Common myeloid progenitor, CD34-positive (primary cell): ENCODE measurements at regions not wholly inside any gene's neighbourhood (a gene's known extent, or its start where the extent isn't known, plus 50 kb on each side); places are given as distances from the start of the nearest gene placed in this dataset.

ENCODE experiments used
- CTCF ChIA-PET: fragments of 350-600 bp; sonication (Branson Sonifier 250); formaldehyde crosslinking; loops from one replicate; lab custom pipeline; 2021; ENCODE audit warnings: antibody characterized with exemption; lab: Charles Lee
- POLR2A ChIA-PET: fragments of 350-600 bp; sonication (Branson Sonifier 250); formaldehyde crosslinking; loops from one replicate; lab custom pipeline; 2021; ENCODE audit warnings: antibody characterized with exemption; lab: Charles Lee
- DNase-seq, 3 donors: peaks; one replicate each; pipeline versions ENCODE4 v3.0.0 to v3.0.0-alpha.2; 2013
- H3K27ac ChIP-seq, 2 experiments: 1 replicate in 1 of 2; 2 replicates in 1 of 2; pipeline ENCODE4 v1.7.0; 2013; ENCODE audit warnings: inconsistent platforms in 2 of 2, low read length in 2 of 2, mild to moderate bottlenecking in 2 of 2, low read depth in 1 of 2, moderate library complexity in 1 of 2; ENCODE audit not compliant: severe bottlenecking in 2 of 2, insufficient read depth in 1 of 2, poor library complexity in 1 of 2
- H3K27me3 ChIP-seq, 5 experiments: replicated peaks in 2 of 5; 1 replicate in 3 of 5; 2 replicates in 2 of 5; pipeline versions ENCODE4 v1.6.1 to v1.7.0; 2013; ENCODE audit warnings: low read length in 4 of 5, mild to moderate bottlenecking in 2 of 5, moderate library complexity in 2 of 5, inconsistent platforms in 1 of 5; ENCODE audit not compliant: insufficient read depth in 5 of 5, control insufficient read depth in 4 of 5
- H3K36me3 ChIP-seq, 4 experiments: 1 replicate in 2 of 4; 2 replicates in 2 of 4; pipeline versions ENCODE4 v1.6.1 to v1.7.0; 2013; ENCODE audit warnings: low read length in 3 of 4, control low read depth in 1 of 4, mild to moderate bottlenecking in 1 of 4; ENCODE audit not compliant: control insufficient read depth in 4 of 4, insufficient read depth in 4 of 4
- H3K4me1 ChIP-seq, 4 experiments: 1 replicate in 3 of 4; 2 replicates in 1 of 4; pipeline versions ENCODE4 v1.6.1 to v1.7.1; 2013; ENCODE audit warnings: low read length in 3 of 4, mild to moderate bottlenecking in 3 of 4, control low read depth in 1 of 4, inconsistent platforms in 1 of 4, moderate library complexity in 1 of 4; ENCODE audit not compliant: control insufficient read depth in 4 of 4, insufficient read depth in 4 of 4; ENCODE audit errors: control extremely low read depth in 1 of 4
- H3K4me3 ChIP-seq, 7 experiments: 1 replicate in 4 of 7; 2 replicates in 3 of 7; pipeline versions ENCODE4 v1.5.1 to v1.7.0; 2013; ENCODE audit warnings: mild to moderate bottlenecking in 7 of 7, low read length in 6 of 7, moderate library complexity in 6 of 7, inconsistent platforms in 2 of 7, low read depth in 2 of 7, control low read depth in 1 of 7; ENCODE audit not compliant: insufficient read depth in 4 of 7, control insufficient read depth in 1 of 7; ENCODE audit errors: extremely low read depth in 1 of 7
- H3K9me3 ChIP-seq, 5 experiments: 1 replicate in 4 of 5; 2 replicates in 1 of 5; pipeline versions ENCODE4 v1.6.1 to v1.7.1; 2013; ENCODE audit warnings: low read length in 4 of 5, mild to moderate bottlenecking in 2 of 5, inconsistent platforms in 1 of 5, low read depth in 1 of 5, moderate library complexity in 1 of 5; ENCODE audit not compliant: control insufficient read depth in 4 of 5, insufficient read depth in 2 of 5; ENCODE audit errors: control extremely low read depth in 1 of 5
- WGBS: methylation state at CpG from one replicate; pipeline ENCODE4 v1.1.5; 2013; ENCODE audit not compliant: insufficient coverage; 5-methylcytosine and 5-hydroxymethylcytosine counted together

- 100% methylated on average over 2 of the region's 2 CpGs for WGBS
- ChIA-PET POLR2A (no interaction called here), CTCF (interaction anchor here (1.9 kb wide), 1 partner anchor 9 kb away, joined by 4 read pairs; no protein-coding TSS in a partner anchor)
Observed at GRCh38 chr2:217372794-217373193, 512.9 kb upstream of the TNP1 start.

GRCh38 chr2:217371781-217372213 lies 511.9 kb upstream of the TNP1 start:
- no peak for DNase-seq
- no peaks in the 10 kb centered on the region for H3K36me3 ChIP-seq
- H3K4me1 ChIP-seq = peaks cover 6 to 9% (median 8%) of the 10 kb centered on the region in 4 experiments
- POLR2A ChIA-PET = no interaction called here
- no peaks in the 10 kb centered on the region for H3K27me3 ChIP-seq
- WGBS = 94% methylated on average over 7 of the region's 9 CpGs
- H3K27ac ChIP-seq = no peak overlapping the region
- H3K4me3 ChIP-seq = no peak overlapping the region
- H3K9me3 ChIP-seq = no peaks in the 10 kb centered on the region
- CTCF ChIA-PET = interaction anchor here (0.8 kb wide), 1 partner anchor 9 kb away, joined by 5 read pairs; no protein-coding TSS in a partner anchor

More at GRCh38 chr2:217372794-217373193, 512.9 kb upstream of the TNP1 start:
- Histone ChIP-seq H3K27me3 (no peaks in the 10 kb centered on the region), H3K9me3 (peaks cover 0 to 1% (median 0%) of the 10 kb centered on the region in 5 experiments), H3K4me1 (peaks cover 6 to 9% (median 8%) of the 10 kb centered on the region in 4 experiments), H3K27ac (no peak overlapping the region), H3K4me3 (no peak overlapping the region), H3K36me3 (no peaks in the 10 kb centered on the region)
- no peak for DNase-seq

- H3K27ac ChIP-seq = no peak overlapping the region
- H3K4me3 ChIP-seq = no peak overlapping the region
- peak in 1 of 3 donors; percentile 18 for DNase-seq
- H3K36me3 ChIP-seq = no peaks in the 10 kb centered on the region
- peaks cover 0 to 1% (median 0%) of the 10 kb centered on the region in 5 experiments for H3K27me3 ChIP-seq
- H3K4me1 ChIP-seq = peaks cover 6 to 9% (median 7%) of the 10 kb centered on the region in 4 experiments
- ChIA-PET POLR2A (no interaction called here), CTCF (no interaction called here)
- WGBS = 100% methylated on average over 1 of the region's 5 CpGs
- H3K9me3 ChIP-seq = no peaks in the 10 kb centered on the region
Observed at GRCh38 chr2:217370391-217370790, 510.5 kb upstream of the TNP1 start.

GRCh38 chr2:217367464-217367863 lies 507.6 kb upstream of the TNP1 start:
- no CpG with 5 or more reads among the region's 4 CpGs for WGBS
- CTCF ChIA-PET = interaction anchor here (1.4 kb wide), 1 partner anchor 18 kb away, joined by 4 read pairs; no protein-coding TSS in a partner anchor

GRCh38 chr2:217366966-217367365 lies 507.1 kb upstream of the TNP1 start:
- Histone ChIP-seq H3K27me3 (peaks cover 0 to 1% (median 0%) of the 10 kb centered on the region in 5 experiments), H3K4me3 (no peak overlapping the region), H3K9me3 (no peaks in the 10 kb centered on the region), H3K4me1 (peaks cover 9 to 17% (median 15%) of the 10 kb centered on the region in 4 experiments), H3K27ac (no peak overlapping the region), H3K36me3 (no peaks in the 10 kb centered on the region)
- no peak for DNase-seq
- ChIA-PET CTCF (interaction anchor here (1.4 kb wide), 1 partner anchor 19 kb away, joined by 4 read pairs; no protein-coding TSS in a partner anchor), POLR2A (no interaction called here)
- 100% methylated on average over 3 of the region's 4 CpGs for WGBS

More at GRCh38 chr2:217367464-217367863, 507.6 kb upstream of the TNP1 start:
- H3K9me3 ChIP-seq = no peaks in the 10 kb centered on the region
- no peak for DNase-seq
- H3K36me3 ChIP-seq = no peaks in the 10 kb centered on the region
- H3K4me3 ChIP-seq = no peak overlapping the region
- H3K27me3 ChIP-seq = peaks cover 0 to 1% (median 0%) of the 10 kb centered on the region in 5 experiments
- POLR2A ChIA-PET = no interaction called here
- peaks cover 9 to 16% (median 15%) of the 10 kb centered on the region in 4 experiments for H3K4me1 ChIP-seq
- no peak overlapping the region for H3K27ac ChIP-seq

- WGBS = 100% methylated on average over 1 of the region's 4 CpGs
- H3K27ac ChIP-seq = no peak overlapping the region
- no peaks in the 10 kb centered on the region for H3K36me3 ChIP-seq
- POLR2A ChIA-PET = no interaction called here
- H3K4me1 ChIP-seq = peaks cover 9 to 20% (median 16%) of the 10 kb centered on the region in 4 experiments
- CTCF ChIA-PET = no interaction called here
- no peak for DNase-seq
- peaks cover 0 to 1% (median 0%) of the 10 kb centered on the region in 5 experiments for H3K27me3 ChIP-seq
- H3K4me3 ChIP-seq = no peak overlapping the region
- H3K9me3 ChIP-seq = no peaks in the 10 kb centered on the region
Observed at GRCh38 chr2:217366266-217366895, 506.5 kb upstream of the TNP1 start.

- no peak for DNase-seq
- WGBS = 100% methylated on average over 2 of the region's 3 CpGs
- no peak overlapping the region for H3K4me3 ChIP-seq
- ChIA-PET POLR2A (no interaction called here), CTCF (no interaction called here)
- H3K4me1 ChIP-seq = peaks cover 9 to 27% (median 23%) of the 10 kb centered on the region in 4 experiments
- H3K9me3 ChIP-seq = no peaks in the 10 kb centered on the region
- H3K27me3 ChIP-seq = peaks cover 0 to 1% (median 0%) of the 10 kb centered on the region in 5 experiments
- H3K36me3 ChIP-seq = no peaks in the 10 kb centered on the region
- no peak overlapping the region for H3K27ac ChIP-seq
Observed at GRCh38 chr2:217365656-217366055, 505.8 kb upstream of the TNP1 start.
